HG02623 (cell line): ENCODE measurements at regions not wholly inside any gene's neighbourhood (a gene's known extent, or its start where the extent isn't known, plus 50 kb on each side); places are given as distances from the start of the nearest gene placed in this dataset.
"Not testable (repeated sequence)": the region's sequence is repeated elsewhere in the genome, so short reads cannot be mapped to it uniquely, and the experiment has no call there.

Experiments
- ATAC-seq: cut with Tn5 transposase; IDR thresholded peaks from one replicate; pipeline ENCODE4 v1.9.1; 2021; ENCODE audit warnings: moderate library complexity; ENCODE audit not compliant: unreplicated experiment

- ATAC-seq: no peak
Observed at GRCh38 chr2:120528051-120528692, 182.2 kb downstream of the INHBB start.

GRCh38 chr2:120528693-120529076 is 182.7 kb downstream of the INHBB start:
- no peak for ATAC-seq

GRCh38 chr2:120530781-120531180 is 184.8 kb downstream of the INHBB start:
- no peak for ATAC-seq

- no peak for ATAC-seq
Observed at GRCh38 chr2:120531365-120531764, 185.4 kb downstream of the INHBB start.

- no peak for ATAC-seq
Observed at GRCh38 chr2:120531863-120532600, 186.1 kb downstream of the INHBB start.

GRCh38 chr2:120533625-120534024 is 187.7 kb downstream of the INHBB start:
- no peak for ATAC-seq

GRCh38 chr2:120534457-120534856 is 188.5 kb downstream of the INHBB start:
- no peak for ATAC-seq

- ATAC-seq: no peak
Observed at GRCh38 chr2:120535081-120535480, 189.1 kb downstream of the INHBB start.

- ATAC-seq: no peak
Observed at GRCh38 chr2:120536141-120536540, 190.2 kb downstream of the INHBB start.

GRCh38 chr2:120538691-120539423 is 192.9 kb downstream of the INHBB start:
- no peak for ATAC-seq

- ATAC-seq: no peak
Observed at GRCh38 chr2:120539424-120539936, 193.5 kb downstream of the INHBB start.

- no peak for ATAC-seq
Observed at GRCh38 chr2:120539937-120540718, 194.2 kb downstream of the INHBB start.

GRCh38 chr2:120540719-120541552 is 194.7 kb upstream of the GLI2 start:
- ATAC-seq: no peak

- no peak for ATAC-seq
Observed at GRCh38 chr2:120541553-120541932, 194.1 kb upstream of the GLI2 start.

GRCh38 chr2:120541972-120542670 is 193.5 kb upstream of the GLI2 start:
- no peak for ATAC-seq

GRCh38 chr2:120542911-120543527 is 192.6 kb upstream of the GLI2 start:
- ATAC-seq: no peak

GRCh38 chr2:120543899-120544298 is 191.8 kb upstream of the GLI2 start:
- no peak for ATAC-seq

GRCh38 chr2:120544522-120544921 is 191.1 kb upstream of the GLI2 start:
- ATAC-seq: no peak

- not testable (repeated sequence) for ATAC-seq
Observed at GRCh38 chr2:120545007-120545406, 190.7 kb upstream of the GLI2 start.
